ENCODE measurements at regions not wholly inside any gene's neighbourhood (a gene's known extent, or its start where the extent isn't known, plus 50 kb on each side); places are given as distances from the start of the nearest gene placed in this dataset.

GRCh38 chr2:180177534-180177933 lies 170.4 kb upstream of the CWC22 start:
- intact Hi-C loops (cut with DNase I) = no loop called here
- H3K27me3 ChIP-seq = no peaks in the 10 kb centered on the region
- H3K4me1 ChIP-seq = no peaks in the 10 kb centered on the region
- H3K27ac ChIP-seq = no peak overlapping the region
- TF ChIP-seq POLR2A (IDR thresholded peaks at IDR 0.05) = no peak
- TF ChIP-seq CTCF (IDR thresholded peaks at IDR 0.05) = no peak
- DNase-seq = no peak
- no peaks in the 10 kb centered on the region for H3K9me3 ChIP-seq
- no peak overlapping the region for H3K4me3 ChIP-seq
- no peaks in the 10 kb centered on the region for H3K36me3 ChIP-seq

GRCh38 chr2:180175736-180176135 lies 168.6 kb upstream of the CWC22 start:
- WGBS, 2 donors = 93 to 97% methylated on average over 2 of the region's 2 CpGs

GRCh38 chr2:180174580-180174979 lies 167.5 kb upstream of the CWC22 start:
- no peak for TF ChIP-seq CTCF (IDR thresholded peaks at IDR 0.05)
- no peak for TF ChIP-seq POLR2A (IDR thresholded peaks at IDR 0.05)
- H3K4me1 ChIP-seq = no peaks in the 10 kb centered on the region
- 77 to 93% methylated on average over 6 of the region's 6 CpGs for WGBS, 2 donors
- no peaks in the 10 kb centered on the region for H3K27me3 ChIP-seq
- H3K27ac ChIP-seq = no peak overlapping the region
- H3K4me3 ChIP-seq = no peak overlapping the region
- DNase-seq = no peak
- H3K36me3 ChIP-seq = no peaks in the 10 kb centered on the region
- intact Hi-C loops (cut with DNase I) = no loop called here
- H3K9me3 ChIP-seq = peaks cover 0 to 4% (median 3%) of the 10 kb centered on the region in 3 donors

More at GRCh38 chr2:180175736-180176135, 168.6 kb upstream of the CWC22 start:
- H3K9me3 ChIP-seq = no peaks in the 10 kb centered on the region
- no peak overlapping the region for H3K4me3 ChIP-seq
- intact Hi-C loops (cut with DNase I) = no loop called here
- no peaks in the 10 kb centered on the region for H3K4me1 ChIP-seq
- TF ChIP-seq POLR2A (IDR thresholded peaks at IDR 0.05) (no peak), CTCF (IDR thresholded peaks at IDR 0.05) (no peak)
- no peaks in the 10 kb centered on the region for H3K36me3 ChIP-seq
- H3K27ac ChIP-seq = no peak overlapping the region
- H3K27me3 ChIP-seq = no peaks in the 10 kb centered on the region
- no peak for DNase-seq

GRCh38 chr2:180169474-180169873 lies 162.4 kb upstream of the CWC22 start:
- intact Hi-C loops (cut with DNase I) = no loop called here
- DNase-seq = no peak

GRCh38 chr2:180161415-180161814 lies 154.3 kb upstream of the CWC22 start:
- intact Hi-C loops (cut with DNase I) = no loop called here
- H3K4me1 ChIP-seq = no peaks in the 10 kb centered on the region

More at GRCh38 chr2:180169474-180169873, 162.4 kb upstream of the CWC22 start:
- Histone ChIP-seq H3K4me3 (no peak overlapping the region), H3K27me3 (no peaks in the 10 kb centered on the region), H3K4me1 (no peaks in the 10 kb centered on the region), H3K27ac (no peak overlapping the region), H3K36me3 (no peaks in the 10 kb centered on the region), H3K9me3 (peaks cover 0 to 8% (median 4%) of the 10 kb centered on the region in 3 donors)
- no peak for TF ChIP-seq CTCF (IDR thresholded peaks at IDR 0.05)
- no peak for TF ChIP-seq POLR2A (IDR thresholded peaks at IDR 0.05)

More at GRCh38 chr2:180161415-180161814, 154.3 kb upstream of the CWC22 start:
- Histone ChIP-seq H3K27ac (no peak overlapping the region), H3K27me3 (no peaks in the 10 kb centered on the region), H3K4me3 (no peak overlapping the region), H3K36me3 (no peaks in the 10 kb centered on the region), H3K9me3 (no peaks in the 10 kb centered on the region)
- WGBS, 2 donors = 89 to 91% methylated on average over 2 of the region's 2 CpGs
- DNase-seq = no peak
- no peak for TF ChIP-seq CTCF (IDR thresholded peaks at IDR 0.05)
- no peak for TF ChIP-seq POLR2A (IDR thresholded peaks at IDR 0.05)
